BLaER1 (cell line): ENCODE measurements at regions not wholly inside any gene's neighbourhood (a gene's known extent, or its start where the extent isn't known, plus 50 kb on each side); places are given as distances from the start of the nearest gene placed in this dataset.

ENCODE experiments used
- H3K27ac ChIP-seq: shearing (Covaris generic); formaldehyde crosslinking; 2 replicates; pipeline ENCODE4 v1.8.1; 2022
- H3K27me3 ChIP-seq: shearing (Covaris generic); formaldehyde crosslinking; 2 replicates; pipeline ENCODE4 v1.8.1; 2022
- H3K36me3 ChIP-seq: shearing (Covaris generic); formaldehyde crosslinking; 2 replicates; pipeline ENCODE4 v1.8.1; 2022
- H3K4me1 ChIP-seq: shearing (Covaris generic); formaldehyde crosslinking; 2 replicates; pipeline ENCODE4 v1.8.1; 2022
- H3K4me2 ChIP-seq: shearing (Covaris generic); formaldehyde crosslinking; 2 replicates; pipeline ENCODE4 v1.8.1; 2022
- H3K4me3 ChIP-seq: shearing (Covaris generic); formaldehyde crosslinking; 2 replicates; pipeline ENCODE4 v1.8.1; 2022
- H3K9ac ChIP-seq: shearing (Covaris generic); formaldehyde crosslinking; 2 replicates; pipeline ENCODE4 v1.8.1; 2022
- H3K9me3 ChIP-seq: shearing (Covaris generic); formaldehyde crosslinking; 2 replicates; pipeline ENCODE4 v1.8.1; 2022
- H4K20me1 ChIP-seq: shearing (Covaris generic); formaldehyde crosslinking; 2 replicates; pipeline ENCODE4 v1.8.1; 2022
- Cebpa-rat ChIP-seq: shearing (Covaris generic); IDR thresholded peaks from 2 replicates; pipeline ENCODE4 v1.8.1; 2022

GRCh38 chr7:84799106-84799505 is 387.8 kb downstream of the SEMA3D start:
- no peaks in the 10 kb centered on the region for H3K36me3 ChIP-seq
- H3K27ac ChIP-seq = no peak overlapping the region
- TF ChIP-seq Cebpa-rat = no peak
- H3K4me1 ChIP-seq = no peaks in the 10 kb centered on the region
- no peak overlapping the region for H3K4me2 ChIP-seq
- H3K4me3 ChIP-seq = no peak overlapping the region
- no peaks in the 10 kb centered on the region for H3K27me3 ChIP-seq
- no peaks in the 10 kb centered on the region for H3K9me3 ChIP-seq
- no peaks in the 10 kb centered on the region for H4K20me1 ChIP-seq
- H3K9ac ChIP-seq = no peak overlapping the region

DNA sequence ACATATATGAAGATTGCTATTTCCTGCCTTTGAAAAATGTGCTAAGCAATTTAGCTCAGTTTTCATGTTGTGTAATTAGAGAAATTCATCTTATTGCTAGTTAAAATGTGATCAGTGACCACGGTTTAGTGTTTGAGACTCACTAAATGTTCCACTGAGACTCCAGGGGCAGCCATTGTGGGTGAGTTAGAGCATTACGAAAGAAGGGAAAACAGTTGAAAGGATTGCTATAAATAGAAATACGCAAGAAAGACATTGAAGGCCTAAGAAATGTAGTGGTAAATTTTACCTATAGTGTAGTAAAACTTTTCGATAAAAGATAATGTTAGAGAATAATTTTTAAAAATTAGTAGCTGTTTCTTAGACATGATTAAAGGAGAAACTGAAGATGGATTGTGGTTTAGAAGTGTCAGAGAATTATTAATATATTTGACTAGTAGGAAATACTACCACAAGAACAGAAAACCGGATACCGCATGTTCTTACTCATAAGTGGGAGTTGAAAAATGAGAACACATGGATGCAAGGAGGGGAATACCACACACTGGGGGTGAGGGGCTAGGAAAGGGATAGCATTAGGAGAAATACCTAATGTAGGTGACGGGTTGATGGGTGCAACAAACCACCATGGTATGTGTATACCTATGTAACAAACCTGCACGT is 394.5 kb downstream of the SEMA3D start:
- H3K9me3 ChIP-seq = no peaks in the 10 kb centered on the region
- no peaks in the 10 kb centered on the region for H4K20me1 ChIP-seq
- H3K27me3 ChIP-seq = no peaks in the 10 kb centered on the region
- H3K9ac ChIP-seq = no peak overlapping the region
- H3K27ac ChIP-seq = no peak overlapping the region
- H3K4me3 ChIP-seq = no peak overlapping the region
- no peaks in the 10 kb centered on the region for H3K36me3 ChIP-seq
- no peak overlapping the region for H3K4me2 ChIP-seq
- TF ChIP-seq Cebpa-rat = no peak
- H3K4me1 ChIP-seq = no peaks in the 10 kb centered on the region

- H3K4me1 ChIP-seq = no peaks in the 10 kb centered on the region
These were observed 396.0 kb downstream of the SEMA3D start for GRCh38 chr7:84790882-84791281.

GRCh38 chr7:84786073-84786472 is 400.8 kb downstream of the SEMA3D start:
- no peak overlapping the region for H3K4me3 ChIP-seq
- H4K20me1 ChIP-seq = no peaks in the 10 kb centered on the region
- H3K4me2 ChIP-seq = no peak overlapping the region
- TF ChIP-seq Cebpa-rat = no peak
- no peak overlapping the region for H3K27ac ChIP-seq
- H3K36me3 ChIP-seq = no peaks in the 10 kb centered on the region
- no peaks in the 10 kb centered on the region for H3K9me3 ChIP-seq
- no peaks in the 10 kb centered on the region for H3K27me3 ChIP-seq
- H3K4me1 ChIP-seq = peaks cover 5% of the 10 kb centered on the region; the same call in 1 of the 2 replicates
- no peak overlapping the region for H3K9ac ChIP-seq

More at GRCh38 chr7:84790882-84791281, 396.0 kb downstream of the SEMA3D start:
- Histone ChIP-seq H3K9ac (no peak overlapping the region), H3K27ac (no peak overlapping the region), H3K4me2 (no peak overlapping the region), H3K27me3 (no peaks in the 10 kb centered on the region), H3K36me3 (no peaks in the 10 kb centered on the region), H4K20me1 (no peaks in the 10 kb centered on the region), H3K4me3 (no peak overlapping the region), H3K9me3 (no peaks in the 10 kb centered on the region)
- no peak for TF ChIP-seq Cebpa-rat

GRCh38 chr7:84784450-84784849 is 402.4 kb downstream of the SEMA3D start:
- Histone ChIP-seq H3K9ac (no peak overlapping the region), H3K4me3 (no peak overlapping the region), H3K4me1 (peaks cover 5% of the 10 kb centered on the region; the same call in 1 of the 2 replicates), H4K20me1 (no peaks in the 10 kb centered on the region), H3K9me3 (no peaks in the 10 kb centered on the region), H3K36me3 (no peaks in the 10 kb centered on the region), H3K27me3 (no peaks in the 10 kb centered on the region), H3K27ac (no peak overlapping the region), H3K4me2 (no peak overlapping the region)
- no peak for TF ChIP-seq Cebpa-rat

GRCh38 chr7:84783141-84783778 is 403.6 kb downstream of the SEMA3D start:
- H3K4me1 ChIP-seq = peaks cover 5% of the 10 kb centered on the region; the same call in 1 of the 2 replicates
- H4K20me1 ChIP-seq = no peaks in the 10 kb centered on the region
- H3K27ac ChIP-seq = no peak overlapping the region
- no peak overlapping the region for H3K4me3 ChIP-seq
- no peak for TF ChIP-seq Cebpa-rat
- H3K9me3 ChIP-seq = no peaks in the 10 kb centered on the region
- H3K36me3 ChIP-seq = no peaks in the 10 kb centered on the region
- H3K4me2 ChIP-seq = no peak overlapping the region
- no peak overlapping the region for H3K9ac ChIP-seq
- H3K27me3 ChIP-seq = no peaks in the 10 kb centered on the region

DNA sequence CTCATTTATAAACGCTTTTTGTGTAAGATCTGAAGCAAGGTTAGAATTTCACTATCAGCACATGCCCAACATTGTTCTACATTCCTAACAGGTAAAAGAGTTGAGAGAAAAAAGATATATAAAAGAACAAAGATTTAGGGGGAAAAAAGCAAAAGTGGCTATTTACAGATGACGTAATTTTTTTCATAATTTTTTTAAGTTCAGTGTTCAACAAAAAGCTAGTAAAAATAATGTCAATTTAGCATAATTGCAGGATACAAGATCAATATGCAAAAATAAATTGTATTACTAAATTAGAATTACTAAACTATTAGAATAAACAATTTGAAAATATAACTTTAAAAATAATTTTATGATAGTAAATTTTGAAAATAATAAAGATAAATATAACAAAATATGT is 405.0 kb downstream of the SEMA3D start:
- Histone ChIP-seq H3K36me3 (no peaks in the 10 kb centered on the region), H4K20me1 (no peaks in the 10 kb centered on the region), H3K9ac (no peak overlapping the region), H3K4me3 (no peak overlapping the region), H3K9me3 (no peaks in the 10 kb centered on the region), H3K4me2 (no peak overlapping the region), H3K27ac (no peak overlapping the region), H3K27me3 (no peaks in the 10 kb centered on the region), H3K4me1 (peaks cover 5% of the 10 kb centered on the region; the same call in 1 of the 2 replicates)
- no peak for TF ChIP-seq Cebpa-rat

DNA sequence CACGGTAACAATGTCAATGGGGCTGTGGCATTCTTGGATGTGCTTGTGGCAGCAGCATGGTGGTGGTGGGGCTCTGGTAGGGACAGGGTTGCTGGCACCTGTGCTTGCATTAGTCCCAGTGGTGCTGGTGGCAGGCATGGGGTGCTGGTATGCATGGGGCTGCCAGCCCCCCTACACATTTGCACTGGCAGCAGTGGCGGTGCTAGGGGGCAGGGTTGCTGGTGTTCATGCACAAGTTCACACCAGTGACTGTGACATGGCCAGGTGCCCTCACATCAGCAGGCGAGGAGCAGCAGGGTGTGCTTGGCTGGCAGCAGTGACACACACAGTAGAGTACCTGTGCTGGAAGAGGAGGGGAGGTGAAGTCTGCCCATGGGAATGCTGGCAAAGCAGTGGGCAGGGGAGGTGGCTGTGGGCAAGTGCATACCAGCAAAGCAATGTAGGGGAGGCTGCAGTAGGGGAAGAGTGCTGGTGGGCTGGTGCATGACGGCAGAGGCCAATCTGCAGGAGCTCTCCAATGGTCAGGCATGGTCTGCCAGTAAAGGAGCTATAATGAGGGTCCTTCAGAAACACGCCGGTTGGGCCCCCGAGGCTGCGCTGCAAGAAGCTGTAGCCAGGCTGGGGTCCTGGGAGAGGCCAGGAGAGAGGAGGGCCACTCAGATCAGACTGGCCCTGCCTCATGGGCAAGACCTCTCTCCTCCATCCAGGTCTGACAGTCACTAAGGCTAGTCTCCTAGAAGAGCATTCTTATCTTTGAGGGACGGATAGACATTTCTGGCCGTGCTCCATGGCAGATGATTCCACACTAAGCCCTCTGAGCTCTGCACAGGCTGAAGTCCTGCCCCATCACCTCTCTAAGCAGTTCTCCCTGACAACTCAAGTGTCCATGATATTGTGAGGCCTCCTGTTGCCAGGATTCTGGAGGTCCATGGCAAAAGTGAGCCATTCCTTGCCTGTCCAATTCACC is 406.4 kb downstream of the SEMA3D start:
- Histone ChIP-seq H3K4me3 (no peak overlapping the region), H3K27ac (no peak overlapping the region), H4K20me1 (no peaks in the 10 kb centered on the region), H3K36me3 (no peaks in the 10 kb centered on the region), H3K4me2 (no peak overlapping the region), H3K9ac (no peak overlapping the region), H3K4me1 (peaks cover 5% of the 10 kb centered on the region; the same call in 1 of the 2 replicates), H3K27me3 (no peaks in the 10 kb centered on the region), H3K9me3 (no peaks in the 10 kb centered on the region)
- TF ChIP-seq Cebpa-rat = no peak

- Histone ChIP-seq H3K4me1 (no peaks in the 10 kb centered on the region), H4K20me1 (no peaks in the 10 kb centered on the region), H3K9me3 (no peaks in the 10 kb centered on the region), H3K27ac (no peak overlapping the region), H3K4me2 (no peak overlapping the region), H3K36me3 (no peaks in the 10 kb centered on the region), H3K27me3 (no peaks in the 10 kb centered on the region), H3K4me3 (no peak overlapping the region), H3K9ac (no peak overlapping the region)
- TF ChIP-seq Cebpa-rat = no peak
These were observed 429.1 kb downstream of the SEMA3D start for GRCh38 chr7:84757761-84758160.

GRCh38 chr7:84746353-84746752 is 440.5 kb downstream of the SEMA3D start:
- H3K9ac ChIP-seq = no peak overlapping the region

More at GRCh38 chr7:84746353-84746752, 440.5 kb downstream of the SEMA3D start:
- Histone ChIP-seq H3K36me3 (no peaks in the 10 kb centered on the region), H3K4me3 (no peak overlapping the region), H3K27ac (no peak overlapping the region), H3K27me3 (no peaks in the 10 kb centered on the region), H3K4me1 (0 out of 2 replicates have a peak, but pooled peaks cover 5% of the 10 kb centered on the region), H4K20me1 (no peaks in the 10 kb centered on the region), H3K4me2 (no peak overlapping the region), H3K9me3 (no peaks in the 10 kb centered on the region)
- no peak for TF ChIP-seq Cebpa-rat
